Tibial nerve (tissue), 4 donors: ENCODE measurements at regions not wholly inside any gene's neighbourhood (a gene's known extent, or its start where the extent isn't known, plus 50 kb on each side); places are given as distances from the start of the nearest gene placed in this dataset.

ENCODE experiments used
- CTCF ChIP-seq, 5 experiments: fragments of 200-600 bp in 3 of 5; fragments of 450-650 bp in 2 of 5; sonication (generic) in 3 of 5; IDR thresholded peaks; one replicate each; pipeline ENCODE4 v1.5.1; 2016 to 2019; ENCODE audit warnings: antibody characterized with exemption in 5 of 5, mild to moderate bottlenecking in 3 of 5, moderate library complexity in 2 of 5
- EP300 ChIP-seq, 2 donors: sonication (generic); formaldehyde crosslinking; IDR thresholded peaks; one replicate each; pipeline ENCODE4 v1.6.1; 2017; ENCODE audit warnings: antibody characterized with exemption in 2 of 2, mild to moderate bottlenecking in 1 of 2

GRCh38 chr2:226087505-226088365 lies 688.2 kb downstream of the NYAP2 start:
- no peak for TF ChIP-seq CTCF (IDR thresholded peaks at IDR 0.05)
- no peak for TF ChIP-seq EP300 (IDR thresholded peaks at IDR 0.05)
